ENCODE measurements at regions not wholly inside any gene's neighbourhood (a gene's known extent, or its start where the extent isn't known, plus 50 kb on each side); places are given as distances from the start of the nearest gene placed in this dataset.
"Not testable (repeated sequence)": the region's sequence is repeated elsewhere in the genome, so short reads cannot be mapped to it uniquely, and the experiment has no call there.

- DNase-seq (ENCODE audit: low read depth) = no peak
- no peak overlapping the region for H3K4me3 ChIP-seq (ENCODE audit: low read length)
- TF ChIP-seq CTCF (conservative IDR thresholded peaks at IDR 0.05; ENCODE audit: low read length) = no peak
Measured at GRCh38 chr5:23433534-23434315, 73.7 kb upstream of the PRDM9 start.

DNA sequence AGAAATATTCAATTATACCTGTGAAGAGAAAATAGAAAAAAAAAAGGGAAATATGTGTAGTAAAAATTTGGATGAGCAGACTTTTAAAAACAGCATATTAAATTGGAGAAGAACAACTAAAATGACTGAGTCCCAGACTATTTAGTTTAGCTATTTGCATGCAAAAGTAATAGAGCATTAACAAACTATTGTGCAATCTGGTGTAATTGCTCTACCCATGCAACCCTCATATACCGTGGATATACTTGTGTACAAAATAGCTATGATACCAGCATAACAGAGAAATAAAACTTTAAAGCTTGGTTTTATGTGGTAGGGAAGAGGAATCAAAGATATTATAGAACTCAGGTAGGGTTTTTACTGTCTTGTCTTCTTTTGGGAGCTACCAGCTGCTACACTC, 78.7 kb upstream of the PRDM9 start:
- no peak for TF ChIP-seq CTCF (conservative IDR thresholded peaks at IDR 0.05; ENCODE audit: low read length)
- H3K4me3 ChIP-seq (ENCODE audit: low read length) = no peak overlapping the region
- no peak for DNase-seq (ENCODE audit: low read depth)

- not testable (repeated sequence) for DNase-seq (ENCODE audit: low read depth); H3K4me3 ChIP-seq (ENCODE audit: low read length)
Measured at GRCh38 chr5:23420214-23420613, 87.2 kb upstream of the PRDM9 start.

DNA sequence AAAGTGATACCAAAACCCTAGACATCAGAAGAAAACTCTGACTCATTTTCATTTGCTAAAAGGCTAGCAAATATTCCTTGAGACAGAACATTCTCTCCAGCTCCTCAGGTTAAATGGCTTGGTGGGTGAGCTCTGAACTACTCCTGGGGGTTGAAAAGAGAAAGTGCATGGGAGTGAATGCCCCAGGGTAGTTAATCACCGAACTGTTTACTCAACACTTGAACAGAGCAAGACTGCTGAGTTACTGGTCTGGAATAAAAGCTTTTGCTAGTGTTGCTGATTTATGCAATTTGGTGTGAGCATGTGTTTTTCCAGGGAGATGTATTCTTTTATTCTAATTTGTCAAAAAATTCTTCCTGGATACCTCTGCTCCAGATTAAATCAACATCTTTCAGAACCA, 88.3 kb upstream of the PRDM9 start:
- DNase-seq (ENCODE audit: low read depth) = no peak
- no peak for TF ChIP-seq CTCF (conservative IDR thresholded peaks at IDR 0.05; ENCODE audit: low read length)
- no peak overlapping the region for H3K4me3 ChIP-seq (ENCODE audit: low read length)

DNA sequence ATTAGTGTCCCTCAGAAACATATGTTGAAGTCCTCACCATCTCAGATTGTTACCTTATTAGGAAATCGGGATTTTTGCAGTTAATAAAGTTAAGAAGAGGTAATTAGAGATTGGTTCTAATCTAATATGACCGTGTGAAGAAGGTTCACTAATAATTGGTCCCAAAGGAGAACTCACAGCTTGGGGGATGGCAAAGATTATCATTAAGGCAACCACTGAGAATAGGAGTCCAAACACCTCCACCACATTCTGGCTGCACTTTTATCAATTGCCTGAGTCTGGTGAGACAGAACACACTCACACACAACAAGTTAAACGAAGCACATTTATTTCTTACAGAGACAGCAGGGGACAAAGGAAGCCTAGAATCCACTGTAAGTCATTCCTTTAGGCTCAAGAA, 94.9 kb upstream of the PRDM9 start:
- no peak overlapping the region for H3K4me3 ChIP-seq (ENCODE audit: low read length)
- no peak for DNase-seq (ENCODE audit: low read depth)
- no peak for TF ChIP-seq CTCF (conservative IDR thresholded peaks at IDR 0.05; ENCODE audit: low read length)

DNA sequence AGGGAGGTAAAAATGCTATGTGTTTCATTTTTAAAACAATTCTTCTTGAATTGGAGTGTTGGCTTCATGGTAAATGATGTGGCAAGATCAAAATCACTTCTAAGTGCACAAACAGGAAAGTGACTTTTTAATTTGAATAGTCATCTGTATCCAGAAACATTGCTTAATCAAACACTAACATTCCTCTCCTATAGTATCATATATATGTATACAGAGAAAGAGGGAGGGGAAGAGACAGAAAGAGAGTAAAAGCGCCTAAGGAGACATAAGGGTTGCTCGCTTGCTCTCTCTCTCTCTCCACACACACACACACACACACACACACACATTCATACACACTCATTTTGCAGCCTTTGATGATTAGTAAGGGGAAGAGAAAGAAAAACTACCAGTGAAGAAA, 95.4 kb upstream of the PRDM9 start:
- H3K4me3 ChIP-seq (ENCODE audit: low read length) = no peak overlapping the region
- DNase-seq (ENCODE audit: low read depth) = no peak
- TF ChIP-seq CTCF (conservative IDR thresholded peaks at IDR 0.05; ENCODE audit: low read length) = no peak

GRCh38 chr5:23411200-23411599, 96.2 kb upstream of the PRDM9 start:
- H3K4me3 ChIP-seq (ENCODE audit: low read length) = no peak overlapping the region
- no peak for DNase-seq (ENCODE audit: low read depth)
- no peak for TF ChIP-seq CTCF (conservative IDR thresholded peaks at IDR 0.05; ENCODE audit: low read length)

DNA sequence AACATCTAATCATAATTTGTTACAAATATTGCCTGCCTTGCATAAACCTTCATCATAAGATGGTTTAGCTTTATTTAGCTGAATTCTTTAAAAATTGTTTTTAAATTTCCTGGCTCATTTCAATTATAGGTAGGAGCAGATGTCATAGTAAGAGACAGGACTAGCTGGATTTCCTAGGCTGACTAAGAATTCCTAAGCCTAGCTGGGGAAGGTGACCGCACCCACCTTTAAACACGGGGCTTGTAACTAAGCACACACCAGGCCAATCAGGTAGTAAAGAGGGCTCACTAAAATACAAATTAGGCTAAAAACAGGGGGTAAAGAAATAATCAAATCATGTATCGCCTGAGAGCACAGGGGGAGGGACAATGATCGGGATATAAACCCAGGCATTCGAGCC, 96.6 kb upstream of the PRDM9 start:
- not testable (repeated sequence) for DNase-seq (ENCODE audit: low read depth); H3K4me3 ChIP-seq (ENCODE audit: low read length)

Measured in AG10803 (cell line).